Trophoblast cell (in vitro differentiated cells and primary cell): ENCODE measurements at regions not wholly inside any gene's neighbourhood (a gene's known extent, or its start where the extent isn't known, plus 50 kb on each side); places are given as distances from the start of the nearest gene placed in this dataset.
"Not testable (repeated sequence)": the region's sequence is repeated elsewhere in the genome, so short reads cannot be mapped to it uniquely, and the experiment has no call there.

Source experiments
- DNase-seq, 2 donors: peaks; one replicate each; pipeline ENCODE4 v3.0.0-alpha.2; 2016
- H2AFZ ChIP-seq: 2 replicates; pipeline ENCODE4 v1.6.1; 2013; ENCODE audit warnings: low read length, moderate library complexity, mild to moderate bottlenecking; ENCODE audit not compliant: insufficient read depth, poor library complexity
- H2AK5ac ChIP-seq: 2 replicates; pipeline ENCODE4 v1.6.1; 2013; ENCODE audit warnings: mild to moderate bottlenecking, low read length
- H2BK120ac ChIP-seq: 2 replicates; pipeline ENCODE4 v1.6.1; 2013; ENCODE audit warnings: low read length, mild to moderate bottlenecking, moderate library complexity; ENCODE audit not compliant: insufficient read depth, poor library complexity
- H2BK12ac ChIP-seq: 2 replicates; pipeline ENCODE4 v1.6.1; 2013; ENCODE audit warnings: mild to moderate bottlenecking, low read length, moderate library complexity
- H2BK5ac ChIP-seq: 2 replicates; pipeline ENCODE4 v1.6.1; 2013; ENCODE audit warnings: low read length, low read depth, moderate library complexity, mild to moderate bottlenecking; ENCODE audit not compliant: poor library complexity
- H3K14ac ChIP-seq: 2 replicates; pipeline ENCODE4 v1.6.1; 2013; ENCODE audit warnings: mild to moderate bottlenecking, low read length
- H3K18ac ChIP-seq: 2 replicates; pipeline ENCODE4 v1.6.1; 2013; ENCODE audit warnings: mild to moderate bottlenecking, low read length
- H3K23ac ChIP-seq: 2 replicates; pipeline ENCODE4 v1.6.1; 2013; ENCODE audit warnings: low read length
- H3K27ac ChIP-seq: 2 replicates; pipeline ENCODE4 v1.5.1; 2013; ENCODE audit warnings: low read depth, mild to moderate bottlenecking, inconsistent platforms, low read length, moderate library complexity
- H3K27me3 ChIP-seq: 2 replicates; pipeline ENCODE4 v1.6.1; 2013; ENCODE audit warnings: inconsistent platforms, mild to moderate bottlenecking, low read length, moderate library complexity; ENCODE audit not compliant: insufficient read depth
- H3K36me3 ChIP-seq, 2 experiments: 1 replicate in 1 of 2; 2 replicates in 1 of 2; pipeline ENCODE4 v1.6.1; 2013; ENCODE audit warnings: low read length in 2 of 2, mild to moderate bottlenecking in 2 of 2, moderate library complexity in 1 of 2; ENCODE audit not compliant: insufficient read depth in 2 of 2, control insufficient read depth in 1 of 2
- H3K4ac ChIP-seq: 2 replicates; pipeline ENCODE4 v1.6.1; 2013; ENCODE audit warnings: low read depth, mild to moderate bottlenecking, low read length, moderate library complexity
- H3K4me1 ChIP-seq, 2 experiments: 1 replicate in 1 of 2; 2 replicates in 1 of 2; pipeline ENCODE4 v1.6.1; 2013; ENCODE audit warnings: low read length in 2 of 2, mild to moderate bottlenecking in 2 of 2, moderate library complexity in 1 of 2; ENCODE audit not compliant: insufficient read depth in 2 of 2, control insufficient read depth in 1 of 2
- H3K4me2 ChIP-seq: 2 replicates; pipeline ENCODE4 v1.6.1; 2013; ENCODE audit warnings: inconsistent platforms, mild to moderate bottlenecking, low read length, moderate library complexity
- H3K4me3 ChIP-seq: 2 replicates; pipeline ENCODE4 v1.5.1; 2013; ENCODE audit warnings: mild to moderate bottlenecking, low read depth, low read length, inconsistent platforms
- H3K79me1 ChIP-seq: one replicate; pipeline ENCODE4 v1.6.1; 2013; ENCODE audit warnings: low read length
- H3K79me2 ChIP-seq: 2 replicates; pipeline ENCODE4 v1.6.1; 2013; ENCODE audit warnings: low read length, mild to moderate bottlenecking; ENCODE audit not compliant: control insufficient read depth, insufficient read depth, poor library complexity
- H3K9ac ChIP-seq: 2 replicates; pipeline ENCODE4 v1.6.1; 2013; ENCODE audit warnings: mild to moderate bottlenecking, low read length
- H3K9me3 ChIP-seq: 2 replicates; pipeline ENCODE4 v1.6.1; 2013; ENCODE audit warnings: low read depth, mild to moderate bottlenecking, control low read depth, inconsistent platforms, low read length; ENCODE audit not compliant: insufficient read depth
- H4K12ac ChIP-seq: 2 replicates; pipeline ENCODE4 v1.6.1; 2013; ENCODE audit warnings: low read depth, mild to moderate bottlenecking, low read length, moderate library complexity
- H4K8ac ChIP-seq: 2 replicates; pipeline ENCODE4 v1.6.1; 2013; ENCODE audit warnings: low read depth, mild to moderate bottlenecking, low read length, moderate library complexity
- H4K91ac ChIP-seq: one replicate; pipeline ENCODE4 v1.6.1; 2013; ENCODE audit warnings: low read depth, mild to moderate bottlenecking, low read length, moderate library complexity
- WGBS: extraction: QIAGEN DNeasy Blood & Tissue Kit; methylation state at CpG from one replicate; pipeline ENCODE4 v1.1.7; 2013; ENCODE audit warnings: missing lambda C conversion rate; ENCODE audit not compliant: insufficient read length, insufficient coverage; ENCODE audit errors: extremely low coverage; 5-methylcytosine and 5-hydroxymethylcytosine counted together

- H3K79me2 ChIP-seq, H2BK120ac ChIP-seq, H3K4me2 ChIP-seq, H3K4me3 ChIP-seq, H3K23ac ChIP-seq, H3K18ac ChIP-seq, H3K4ac ChIP-seq, H3K27ac ChIP-seq, H2AFZ ChIP-seq, H3K14ac ChIP-seq, DNase-seq, H2BK5ac ChIP-seq, H4K12ac ChIP-seq, H3K79me1 ChIP-seq, H3K4me1 ChIP-seq, H3K9ac ChIP-seq, H4K8ac ChIP-seq, H3K36me3 ChIP-seq, H4K91ac ChIP-seq, H2BK12ac ChIP-seq, H2AK5ac ChIP-seq, H3K27me3 ChIP-seq: not testable (repeated sequence)
- H3K9me3 ChIP-seq: peaks cover 17% of the 10 kb centered on the region
- WGBS: over 99% methylated on average over 5 of the region's 6 CpGs
Observed at GRCh38 chr21:7949882-7950281, 2571.5 kb upstream of the TPTE start.

DNA sequence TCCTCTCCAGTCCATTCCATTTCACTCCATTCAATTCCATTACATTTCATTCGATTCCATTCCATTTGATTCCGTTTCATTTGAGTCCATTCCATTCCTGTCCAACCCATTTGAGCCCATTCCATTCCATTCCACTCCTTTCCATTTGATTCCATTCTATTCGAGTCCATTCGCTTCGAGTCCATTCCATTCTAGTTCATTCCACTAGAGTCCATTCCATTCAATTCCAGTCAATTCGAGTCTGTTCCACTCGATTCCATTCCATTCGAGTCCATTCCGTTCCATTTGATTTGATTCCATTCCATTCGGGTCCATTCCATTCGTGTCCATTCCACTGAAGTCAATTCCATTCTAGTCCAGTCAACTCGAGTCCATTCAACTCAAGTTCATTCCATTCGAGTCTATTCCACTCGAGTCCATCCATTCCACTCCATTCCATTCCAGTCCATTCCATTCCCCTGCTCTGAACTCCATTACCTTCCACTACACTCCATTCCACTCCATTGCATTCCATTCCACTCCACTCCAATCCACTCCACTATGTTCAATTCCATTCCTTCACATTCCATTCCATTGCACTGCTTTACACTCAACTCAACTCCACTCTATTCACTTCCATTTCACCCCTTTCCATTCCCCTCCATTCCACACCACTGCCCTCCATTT is 2569.4 kb upstream of the TPTE start:
- Histone ChIP-seq H3K79me2 (no peaks in the 10 kb centered on the region), H4K12ac (no peak overlapping the region), H3K27ac (no peak overlapping the region), H2BK12ac (no peak overlapping the region), H3K9me3 (peaks cover 26% of the 10 kb centered on the region), H4K91ac (no peak overlapping the region), H2AK5ac (no peak overlapping the region), H3K14ac (no peak overlapping the region), H3K79me1 (no peaks in the 10 kb centered on the region), H2BK120ac (no peak overlapping the region), H3K18ac (no peak overlapping the region), H4K8ac (no peak overlapping the region), H3K9ac (no peak overlapping the region), H3K4me2 (no peak overlapping the region), H3K23ac (no peak overlapping the region), H3K36me3 (no peaks in the 10 kb centered on the region), H3K4me1 (no peaks in the 10 kb centered on the region), H2BK5ac (no peak overlapping the region), H3K4ac (no peak overlapping the region), H3K4me3 (no peak overlapping the region), H2AFZ (no peak overlapping the region), H3K27me3 (no peaks in the 10 kb centered on the region)
- no peak for DNase-seq
- WGBS: 100% methylated on average over 2 of the region's 14 CpGs

- no peak overlapping the region for H4K8ac ChIP-seq
- H3K36me3 ChIP-seq: no peaks in the 10 kb centered on the region
- H3K4me1 ChIP-seq: no peaks in the 10 kb centered on the region
- no peaks in the 10 kb centered on the region for H3K79me1 ChIP-seq
- H3K14ac ChIP-seq: no peak overlapping the region
- H3K18ac ChIP-seq: no peak overlapping the region
- no peak for DNase-seq
- no peak overlapping the region for H2AFZ ChIP-seq
- H2BK12ac ChIP-seq: no peak overlapping the region
- no peak overlapping the region for H3K23ac ChIP-seq
- peaks cover 3% of the 10 kb centered on the region for H3K27me3 ChIP-seq
- H3K4me2 ChIP-seq: no peak overlapping the region
- H2AK5ac ChIP-seq: no peak overlapping the region
- H3K79me2 ChIP-seq: no peaks in the 10 kb centered on the region
- H3K9me3 ChIP-seq: peaks cover 32% of the 10 kb centered on the region
- H4K12ac ChIP-seq: no peak overlapping the region
- H3K27ac ChIP-seq: no peak overlapping the region
- no peak overlapping the region for H3K4me3 ChIP-seq
- no peak overlapping the region for H2BK5ac ChIP-seq
- no peak overlapping the region for H2BK120ac ChIP-seq
- H3K9ac ChIP-seq: no peak overlapping the region
- H3K4ac ChIP-seq: no peak overlapping the region
- WGBS: over 99% methylated on average over 11 of the region's 12 CpGs
- H4K91ac ChIP-seq: no peak overlapping the region
Observed at GRCh38 chr21:7952648-7953047, 2568.7 kb upstream of the TPTE start.

DNA sequence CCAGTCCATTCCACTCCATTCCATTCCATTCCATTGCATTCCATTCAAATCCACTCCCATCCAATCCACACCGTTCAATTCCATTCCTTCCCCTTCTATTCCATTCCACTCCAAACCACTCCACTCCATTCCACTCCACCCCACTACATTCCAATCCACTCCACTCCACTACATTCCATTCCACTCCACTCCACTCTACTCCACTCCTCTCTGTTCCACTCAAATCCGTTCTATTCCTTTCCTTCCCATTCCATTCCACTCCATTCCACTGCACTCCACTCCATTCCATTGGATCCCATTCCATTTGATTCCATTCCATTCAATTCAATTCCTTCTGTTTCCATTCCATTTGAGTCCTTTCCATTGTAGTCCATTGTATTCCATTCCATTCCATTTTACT is 2568.3 kb upstream of the TPTE start:
- no peak overlapping the region for H3K23ac ChIP-seq
- no peak overlapping the region for H4K8ac ChIP-seq
- peaks cover 3% of the 10 kb centered on the region for H3K27me3 ChIP-seq
- H4K12ac ChIP-seq: no peak overlapping the region
- H3K9ac ChIP-seq: no peak overlapping the region
- H3K36me3 ChIP-seq: no peaks in the 10 kb centered on the region
- no peak overlapping the region for H3K4me3 ChIP-seq
- H3K9me3 ChIP-seq: peaks cover 34% of the 10 kb centered on the region
- no peaks in the 10 kb centered on the region for H3K4me1 ChIP-seq
- no peak overlapping the region for H2BK12ac ChIP-seq
- H2BK120ac ChIP-seq: no peak overlapping the region
- no peak overlapping the region for H3K18ac ChIP-seq
- no peak overlapping the region for H4K91ac ChIP-seq
- H2BK5ac ChIP-seq: no peak overlapping the region
- 100% methylated on average over 2 of the region's 2 CpGs for WGBS
- H3K14ac ChIP-seq: no peak overlapping the region
- H3K27ac ChIP-seq: no peak overlapping the region
- H3K4me2 ChIP-seq: no peak overlapping the region
- H3K79me2 ChIP-seq: no peaks in the 10 kb centered on the region
- no peaks in the 10 kb centered on the region for H3K79me1 ChIP-seq
- H3K4ac ChIP-seq: no peak overlapping the region
- H2AK5ac ChIP-seq: no peak overlapping the region
- H2AFZ ChIP-seq: no peak overlapping the region
- no peak for DNase-seq
